GM13977 (cell line): ENCODE measurements at regions not wholly inside any gene's neighbourhood (a gene's known extent, or its start where the extent isn't known, plus 50 kb on each side); places are given as distances from the start of the nearest gene placed in this dataset.

Experiments used
- DNase-seq: peaks from one replicate; pipeline ENCODE4 v3.0.0; 2012; ENCODE audit warnings: low spot score
- CTCF ChIP-seq: IDR thresholded peaks from 2 replicates; pipeline ENCODE4 v1.5.1; 2012; ENCODE audit warnings: mild to moderate bottlenecking, control low read depth; ENCODE audit not compliant: insufficient read depth; ENCODE audit errors: extremely low read depth, missing control alignments
- in situ Hi-C: fragments of 300-500 bp; cut with MboI; formaldehyde crosslinking; loops from one replicate; pipeline ENCODE4 v1.12.0; 2022; ENCODE audit warnings: low sequenced_read_pairs, low pct_unique_long_range_greater_than_20kb, mixed read lengths, inconsistent platforms; ENCODE audit not compliant: unreplicated experiment

DNA sequence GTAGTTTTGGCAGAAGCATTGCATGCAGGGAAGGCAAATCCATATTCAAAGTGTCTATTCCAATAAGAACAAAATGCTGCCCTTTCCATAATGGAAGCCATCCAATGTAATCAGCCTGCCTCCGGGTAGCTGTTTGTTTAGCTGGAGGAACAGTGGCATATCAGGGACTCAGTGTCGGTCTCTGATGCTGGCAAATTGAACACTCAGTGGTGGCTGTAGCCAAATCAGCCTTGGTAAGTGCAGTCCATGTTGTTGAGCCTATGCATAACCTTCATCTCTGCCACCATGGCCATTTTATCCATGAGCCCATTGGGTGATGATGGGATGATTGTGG, 147.8 kb upstream of the MAX start:
- no peak for TF ChIP-seq CTCF
- no peak for DNase-seq
- in situ Hi-C loops: no loop called here

- DNase-seq: no peak
- in situ Hi-C loops: no loop called here
- TF ChIP-seq CTCF: no peak
Observed at GRCh38 chr14:65251213-65251612, 148.9 kb upstream of the MAX start.

GRCh38 chr14:65252482-65253255, 150.4 kb upstream of the MAX start:
- in situ Hi-C loops: no loop called here
- no peak for DNase-seq
- no peak for TF ChIP-seq CTCF

DNA sequence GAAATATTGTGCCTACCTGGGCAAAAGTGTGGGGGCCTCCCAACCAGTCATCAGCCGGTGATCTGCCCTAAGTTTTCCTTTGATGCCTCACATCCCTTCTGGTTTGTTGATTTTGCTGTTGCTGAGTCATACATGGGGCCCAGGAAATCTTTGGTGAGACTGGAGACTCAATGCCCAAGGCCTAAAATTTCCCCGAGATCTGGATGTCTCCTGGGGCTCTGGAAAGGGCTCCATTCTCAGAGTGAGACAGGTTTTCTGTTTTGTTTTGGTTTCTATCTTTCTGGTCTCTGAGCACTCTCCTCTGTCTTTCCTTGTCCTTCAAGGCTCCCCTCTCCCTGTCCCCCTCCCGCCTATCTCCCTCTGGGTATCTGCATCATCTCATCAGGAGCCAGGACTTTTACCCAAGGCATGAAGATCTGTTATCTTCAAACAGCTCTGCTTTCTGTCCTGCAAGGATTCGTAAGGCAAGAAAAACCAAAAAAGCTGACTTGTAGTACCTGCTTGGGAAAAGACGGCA, 152.8 kb upstream of the MAX start:
- no peak for TF ChIP-seq CTCF
- in situ Hi-C loops: no loop called here
- no peak for DNase-seq

DNA sequence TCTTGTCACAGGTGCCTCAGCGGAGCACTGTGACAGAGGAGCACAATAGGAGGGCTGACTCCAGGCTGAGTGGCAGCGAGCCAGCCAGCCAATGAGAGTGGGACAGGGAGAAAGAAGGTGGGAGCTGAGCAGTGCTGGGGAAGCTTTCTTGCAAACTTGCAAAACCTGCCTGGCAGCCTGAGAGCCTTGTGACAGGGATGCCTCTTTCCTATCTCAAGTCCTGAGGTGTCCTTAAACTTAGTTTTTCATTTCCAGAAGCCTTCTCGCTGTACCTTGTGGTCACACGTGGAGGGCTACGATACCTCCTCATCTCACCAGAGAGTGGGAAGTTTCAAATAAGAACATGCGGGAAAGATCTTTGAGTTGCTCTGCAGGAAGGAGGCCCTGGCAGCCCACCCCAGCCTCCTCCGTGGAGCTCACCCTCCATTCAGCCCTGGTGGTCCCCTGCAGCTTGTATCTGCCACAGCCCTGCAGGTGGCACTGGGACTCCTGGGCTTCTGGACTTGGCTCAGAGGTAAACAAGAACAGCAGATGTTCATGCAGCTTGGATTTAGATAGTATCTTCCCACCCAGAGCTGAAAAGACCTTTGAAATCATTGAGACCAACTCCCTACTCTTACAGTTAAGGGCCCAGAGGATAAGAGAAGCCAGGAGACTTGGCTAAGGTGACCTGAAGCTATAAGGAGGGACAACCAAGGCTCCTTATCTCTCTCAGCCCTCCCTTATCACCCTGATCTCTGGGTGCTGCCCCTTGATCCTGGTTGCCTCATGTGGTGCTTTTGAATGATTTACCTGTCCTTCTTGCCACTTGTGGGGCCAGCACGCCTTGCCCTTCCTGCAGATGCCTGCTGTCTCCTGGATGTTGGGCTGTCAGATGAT, 153.5 kb upstream of the MAX start:
- DNase-seq: no peak
- peak; percentile 11 for TF ChIP-seq CTCF
- in situ Hi-C loops: no loop called here

DNA sequence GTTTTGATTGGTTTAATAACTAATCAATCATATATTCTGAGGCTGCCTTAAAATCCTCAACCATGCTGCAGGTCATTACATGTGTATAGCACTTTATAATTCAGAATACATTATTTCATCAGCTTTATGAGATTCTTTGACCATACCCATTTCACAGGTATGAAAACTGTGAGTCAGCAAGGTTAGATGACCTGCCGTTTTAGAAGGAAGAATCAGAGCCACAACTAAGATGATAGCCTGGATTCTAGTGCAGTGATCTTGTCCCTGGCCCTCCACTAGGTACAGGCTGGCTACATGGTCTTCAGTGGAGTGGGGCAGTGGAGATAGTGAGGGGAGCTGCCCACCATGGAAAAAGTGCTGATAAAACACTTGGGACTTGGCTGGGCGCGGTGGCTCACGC, 154.4 kb upstream of the MAX start:
- no peak for TF ChIP-seq CTCF
- in situ Hi-C loops: no loop called here
- no peak for DNase-seq
